HG03139 (cell line): ENCODE measurements at regions not wholly inside any gene's neighbourhood (a gene's known extent, or its start where the extent isn't known, plus 50 kb on each side); places are given as distances from the start of the nearest gene placed in this dataset.

Source experiments
- ATAC-seq: cut with Tn5 transposase; IDR thresholded peaks from one replicate; pipeline ENCODE4 v1.9.1; 2021; ENCODE audit not compliant: unreplicated experiment

DNA sequence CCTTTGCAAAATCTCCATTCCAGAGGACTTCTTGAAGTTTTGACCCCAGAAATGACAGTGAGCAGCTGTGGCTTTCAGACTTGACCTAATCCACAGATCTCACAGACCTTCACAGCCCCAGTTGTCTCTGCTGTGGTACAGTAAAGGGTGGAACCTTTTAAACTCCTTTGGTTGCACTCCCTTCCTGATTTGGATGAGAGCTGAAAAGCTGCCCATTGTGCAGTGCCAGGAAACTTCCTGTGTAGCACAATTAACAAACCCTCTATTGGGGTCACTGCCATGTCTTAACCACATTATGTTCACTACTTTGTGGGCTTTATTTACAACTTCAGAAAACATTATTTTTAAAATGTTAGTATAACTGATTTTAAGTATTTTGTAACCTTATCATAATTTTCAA lies 56.7 kb upstream of the PCSK5 start:
- no peak for ATAC-seq

DNA sequence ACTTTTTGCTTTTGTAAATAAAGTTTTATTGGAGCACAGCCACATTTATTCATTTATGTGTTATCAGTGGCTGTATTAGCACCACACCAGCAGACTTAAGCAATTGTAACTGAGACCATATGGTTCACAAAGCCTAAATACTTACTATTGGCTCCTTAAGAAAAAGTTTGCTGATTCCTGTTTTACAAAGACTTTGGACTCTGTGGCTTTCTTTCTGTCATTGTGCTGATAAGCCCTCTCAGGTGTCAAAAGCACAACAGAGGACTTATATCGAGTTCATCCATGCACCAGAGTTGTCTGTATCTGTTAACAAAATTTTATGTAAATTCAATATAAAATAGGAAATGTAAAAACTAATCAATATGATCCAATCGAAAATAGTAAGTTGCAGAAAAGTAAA lies 55.6 kb upstream of the PCSK5 start:
- ATAC-seq = no peak
